Right atrium auricular region (tissue), 2 donors: ENCODE measurements at regions not wholly inside any gene's neighbourhood (a gene's known extent, or its start where the extent isn't known, plus 50 kb on each side); places are given as distances from the start of the nearest gene placed in this dataset.

Source experiments
- DNase-seq: peaks from one replicate; pipeline ENCODE4 v3.0.0-alpha.2; 2019; ENCODE audit warnings: low spot score
- H3K27ac ChIP-seq, 2 donors: fragments of 200-600 bp; sonication (generic); 1 replicate in 1 of 2; 2 replicates in 1 of 2; pipeline ENCODE4 v1.5.1; 2016 to 2019
- H3K27me3 ChIP-seq, 2 donors: fragments of 200-600 bp; sonication (generic); one replicate each; pipeline versions ENCODE4 v1.5.1 to v1.6.0; 2017 to 2019
- H3K36me3 ChIP-seq: fragments of 200-600 bp; sonication (generic); one replicate; pipeline ENCODE4 v1.5.1; 2016
- H3K4me1 ChIP-seq, 2 donors: fragments of 200-600 bp; sonication (generic); one replicate each; pipeline versions ENCODE4 v1.5.1 to v1.6.0; 2017 to 2019
- H3K4me3 ChIP-seq, 2 donors: fragments of 200-600 bp; sonication (generic); 1 replicate in 1 of 2; 2 replicates in 1 of 2; pipeline ENCODE4 v1.5.1; 2017 to 2019; ENCODE audit warnings: mild to moderate bottlenecking in 1 of 2, moderate library complexity in 1 of 2
- H3K9me3 ChIP-seq, 2 donors: fragments of 200-600 bp; sonication (generic); one replicate each; pipeline ENCODE4 v1.5.1; 2019
- CTCF ChIP-seq, 2 donors: fragments of 200-600 bp; sonication (generic); IDR thresholded peaks; one replicate each; pipeline ENCODE4 v1.5.1; 2019; ENCODE audit warnings: antibody characterized with exemption in 2 of 2

GRCh38 chr2:128708106-128708816 is 389.6 kb upstream of the HS6ST1 start:
- Histone ChIP-seq H3K27ac (no peak overlapping the region), H3K4me3 (no peak overlapping the region), H3K36me3 (no peaks in the 10 kb centered on the region), H3K9me3 (peaks cover 0 to 30% of the 10 kb centered on the region in 2 donors), H3K27me3 (no peaks in the 10 kb centered on the region), H3K4me1 (no peaks in the 10 kb centered on the region)
- TF ChIP-seq CTCF (IDR thresholded peaks at IDR 0.05) = no peak
- no peak for DNase-seq

- Histone ChIP-seq H3K27me3 (no peaks in the 10 kb centered on the region), H3K9me3 (peaks cover 0 to 25% of the 10 kb centered on the region in 2 donors), H3K4me3 (no peak overlapping the region), H3K27ac (no peak overlapping the region), H3K4me1 (no peaks in the 10 kb centered on the region), H3K36me3 (no peaks in the 10 kb centered on the region)
- no peak for TF ChIP-seq CTCF (IDR thresholded peaks at IDR 0.05)
- peak; percentile 11 for DNase-seq
Measured at GRCh38 chr2:128710242-128710641, 391.6 kb upstream of the HS6ST1 start.

DNA sequence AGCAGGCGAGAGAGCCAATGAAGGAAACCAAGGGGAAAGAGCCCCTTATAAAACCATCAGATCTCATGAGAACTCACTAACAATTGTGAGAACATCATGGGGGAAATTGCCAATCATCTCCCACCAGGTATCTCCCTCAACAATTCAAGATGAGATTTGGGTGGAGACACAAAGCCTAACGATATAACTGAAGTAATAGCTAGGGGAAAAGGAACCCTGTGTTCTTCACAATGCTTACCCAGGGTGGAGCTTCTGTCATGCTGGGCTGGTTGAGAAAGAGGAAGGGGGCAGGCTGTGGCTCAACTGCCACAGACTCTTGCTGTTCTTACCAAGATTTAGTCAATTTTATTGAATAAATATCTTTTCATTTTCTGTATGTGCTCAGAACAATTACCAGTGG is 392.1 kb upstream of the HS6ST1 start:
- Histone ChIP-seq H3K36me3 (no peaks in the 10 kb centered on the region), H3K4me3 (no peak overlapping the region), H3K27ac (no peak overlapping the region), H3K9me3 (peaks cover 0 to 24% of the 10 kb centered on the region in 2 donors), H3K4me1 (no peaks in the 10 kb centered on the region), H3K27me3 (no peaks in the 10 kb centered on the region)
- TF ChIP-seq CTCF (IDR thresholded peaks at IDR 0.05) = no peak
- peak; percentile 50 for DNase-seq

DNA sequence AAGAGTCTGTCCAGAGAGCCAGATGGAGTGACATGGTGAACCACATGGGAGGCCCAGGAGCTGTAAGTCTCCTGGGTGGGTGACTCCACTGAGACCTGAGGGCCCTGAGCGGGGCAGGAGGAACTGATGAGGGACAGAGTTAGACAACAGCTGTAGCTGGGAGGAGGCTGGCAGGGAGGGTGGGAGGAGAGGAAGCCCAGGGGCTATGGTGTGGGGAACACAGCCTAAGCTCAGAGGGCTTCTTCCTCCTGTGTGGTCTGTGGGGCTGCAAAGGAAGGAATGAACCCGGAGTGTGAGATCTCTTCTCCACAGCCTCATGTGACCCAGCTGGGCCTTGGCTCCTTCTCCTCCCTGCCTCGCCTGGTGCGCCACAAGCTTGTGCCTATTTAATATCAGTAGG is 395.6 kb upstream of the HS6ST1 start:
- TF ChIP-seq CTCF (IDR thresholded peaks at IDR 0.05) = no peak
- DNase-seq = peak; percentile 46
- Histone ChIP-seq H3K27me3 (no peaks in the 10 kb centered on the region), H3K9me3 (no peaks in the 10 kb centered on the region), H3K36me3 (no peaks in the 10 kb centered on the region), H3K27ac (no peak overlapping the region), H3K4me1 (no peaks in the 10 kb centered on the region), H3K4me3 (no peak overlapping the region)

GRCh38 chr2:128714851-128715312 is 396.2 kb upstream of the HS6ST1 start:
- DNase-seq = peak; percentile 30
- H3K4me1 ChIP-seq = no peaks in the 10 kb centered on the region
- no peak for TF ChIP-seq CTCF (IDR thresholded peaks at IDR 0.05)

DNA sequence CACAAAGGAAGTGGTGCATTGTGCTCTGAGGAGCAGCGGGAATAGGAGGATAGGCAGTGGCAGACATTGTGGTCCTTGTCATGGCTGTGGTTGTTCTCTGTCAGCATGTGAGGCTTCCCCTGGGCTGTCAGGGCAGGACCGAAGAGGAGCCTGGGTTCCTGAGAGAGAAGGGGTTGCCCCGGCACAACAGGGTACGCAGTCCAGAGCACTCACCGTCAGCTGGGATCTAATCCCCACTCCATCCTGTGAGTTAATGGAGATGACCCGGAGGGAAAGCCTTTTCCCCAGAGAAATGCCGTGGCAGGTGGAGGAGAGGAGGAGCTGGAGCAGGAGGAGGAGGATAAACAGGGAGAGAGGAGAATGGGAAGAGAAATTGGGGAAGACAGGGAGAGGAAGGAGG is 396.7 kb upstream of the HS6ST1 start:
- H3K4me1 ChIP-seq = no peaks in the 10 kb centered on the region
- H3K27ac ChIP-seq = no peak overlapping the region
- H3K9me3 ChIP-seq = no peaks in the 10 kb centered on the region
- TF ChIP-seq CTCF (IDR thresholded peaks at IDR 0.05) = no peak
- H3K27me3 ChIP-seq = no peaks in the 10 kb centered on the region
- DNase-seq = peak; percentile 18
- no peaks in the 10 kb centered on the region for H3K36me3 ChIP-seq
- no peak overlapping the region for H3K4me3 ChIP-seq

More at GRCh38 chr2:128714851-128715312, 396.2 kb upstream of the HS6ST1 start:
- Histone ChIP-seq H3K27me3 (no peaks in the 10 kb centered on the region), H3K4me3 (no peak overlapping the region), H3K27ac (no peak overlapping the region), H3K9me3 (no peaks in the 10 kb centered on the region), H3K36me3 (no peaks in the 10 kb centered on the region)
